Endothelial cell (in vitro differentiated cells): ENCODE measurements at regions not wholly inside any gene's neighbourhood (a gene's known extent, or its start where the extent isn't known, plus 50 kb on each side); places are given as distances from the start of the nearest gene placed in this dataset.
"Not testable (repeated sequence)": the region's sequence is repeated elsewhere in the genome, so short reads cannot be mapped to it uniquely, and the experiment has no call there.

Experiments
- DNase-seq: peaks from one replicate; pipeline ENCODE4 v3.0.0; 2021; ENCODE audit warnings: low spot score
- H3K27ac Mint-ChIP-seq: one replicate; pipeline ENCODE4 v1.8.0; 2021; ENCODE audit warnings: mixed read lengths, inconsistent platforms; ENCODE audit not compliant: unreplicated experiment
- H3K27me3 Mint-ChIP-seq: one replicate; pipeline ENCODE4 v1.8.0; 2021; ENCODE audit warnings: mild to moderate bottlenecking, moderate library complexity, mixed read lengths, inconsistent platforms; ENCODE audit not compliant: unreplicated experiment
- H3K36me3 Mint-ChIP-seq: one replicate; pipeline ENCODE4 v1.8.0; 2021; ENCODE audit warnings: mild to moderate bottlenecking, low read depth, mixed read lengths, inconsistent platforms; ENCODE audit not compliant: unreplicated experiment
- H3K4me1 Mint-ChIP-seq: one replicate; pipeline ENCODE4 v1.8.0; 2021; ENCODE audit warnings: mild to moderate bottlenecking, mixed read lengths, inconsistent platforms; ENCODE audit not compliant: unreplicated experiment
- H3K4me3 Mint-ChIP-seq: one replicate; pipeline ENCODE4 v1.8.0; 2021; ENCODE audit warnings: mild to moderate bottlenecking, mixed read lengths, inconsistent platforms; ENCODE audit not compliant: unreplicated experiment
- H3K9me3 Mint-ChIP-seq: one replicate; pipeline ENCODE4 v1.8.0; 2021; ENCODE audit warnings: mixed read lengths, inconsistent platforms; ENCODE audit not compliant: unreplicated experiment
- CTCF ChIP-seq: fragments of 200-600 bp; sonication (generic); IDR thresholded peaks from one replicate; pipeline ENCODE4 v1.5.0; 2021; ENCODE audit warnings: antibody characterized with exemption; ENCODE audit not compliant: unreplicated experiment

GRCh38 chr16:29308644-29309546 lies 97.6 kb downstream of the NPIPB11 start:
- TF ChIP-seq CTCF = no peak
- Mint-ChIP-seq H3K36me3 (no peaks in the 10 kb centered on the region), H3K9me3 (no peaks in the 10 kb centered on the region), H3K27me3 (peaks cover 7% of the 10 kb centered on the region), H3K4me1 (peaks cover 3% of the 10 kb centered on the region), H3K27ac (no peak overlapping the region), H3K4me3 (no peak overlapping the region)
- no peak for DNase-seq

GRCh38 chr16:29307598-29308507 lies 98.7 kb downstream of the NPIPB11 start:
- peaks cover 3% of the 10 kb centered on the region for H3K27me3 Mint-ChIP-seq
- H3K27ac Mint-ChIP-seq = no peak overlapping the region
- no peaks in the 10 kb centered on the region for H3K9me3 Mint-ChIP-seq
- H3K4me1 Mint-ChIP-seq = peaks cover 3% of the 10 kb centered on the region
- H3K36me3 Mint-ChIP-seq = no peaks in the 10 kb centered on the region
- no peak overlapping the region for H3K4me3 Mint-ChIP-seq
- DNase-seq = no peak
- no peak for TF ChIP-seq CTCF

GRCh38 chr16:29306943-29307597 lies 99.4 kb downstream of the NPIPB11 start:
- Mint-ChIP-seq H3K27me3 (peaks cover 3% of the 10 kb centered on the region), H3K27ac (no peak overlapping the region), H3K4me3 (no peak overlapping the region), H3K4me1 (peaks cover 3% of the 10 kb centered on the region), H3K9me3 (no peaks in the 10 kb centered on the region), H3K36me3 (no peaks in the 10 kb centered on the region)
- no peak for DNase-seq
- TF ChIP-seq CTCF = no peak

GRCh38 chr16:29306201-29306600 lies 100.3 kb downstream of the NPIPB11 start:
- no peak for TF ChIP-seq CTCF
- peaks cover 3% of the 10 kb centered on the region for H3K4me1 Mint-ChIP-seq
- no peaks in the 10 kb centered on the region for H3K36me3 Mint-ChIP-seq
- no peaks in the 10 kb centered on the region for H3K9me3 Mint-ChIP-seq
- no peak overlapping the region for H3K27ac Mint-ChIP-seq
- peaks cover 3% of the 10 kb centered on the region for H3K27me3 Mint-ChIP-seq
- no peak overlapping the region for H3K4me3 Mint-ChIP-seq
- DNase-seq = no peak

- not testable (repeated sequence) for DNase-seq, H3K27me3 Mint-ChIP-seq, H3K9me3 Mint-ChIP-seq, H3K4me3 Mint-ChIP-seq, H3K4me1 Mint-ChIP-seq, H3K27ac Mint-ChIP-seq, H3K36me3 Mint-ChIP-seq
Measured at GRCh38 chr16:29305018-29305417, 101.5 kb downstream of the NPIPB11 start.
